Suprapubic skin (tissue), 4 donors: ENCODE measurements at regions not wholly inside any gene's neighbourhood (a gene's known extent, or its start where the extent isn't known, plus 50 kb on each side); places are given as distances from the start of the nearest gene placed in this dataset.

Source experiments
- CTCF ChIP-seq, 2 donors: fragments of 200-600 bp in 1 of 2; fragments of 450-650 bp in 1 of 2; sonication (generic) in 1 of 2; IDR thresholded peaks; one replicate each; pipeline ENCODE4 v1.5.1; 2016 to 2019; ENCODE audit warnings: antibody characterized with exemption in 2 of 2, mild to moderate bottlenecking in 1 of 2, moderate library complexity in 1 of 2
- EP300 ChIP-seq: sonication (generic); formaldehyde crosslinking; IDR thresholded peaks from one replicate; pipeline ENCODE4 v1.6.1; 2017; ENCODE audit warnings: antibody characterized with exemption
- POLR2A ChIP-seq, 2 donors: fragments of 450-650 bp; IDR thresholded peaks; one replicate each; pipeline ENCODE4 v1.6.1; 2017; ENCODE audit warnings: antibody characterized with exemption in 2 of 2, mild to moderate bottlenecking in 2 of 2, moderate library complexity in 2 of 2
- POLR2AphosphoS5 ChIP-seq, 3 donors: sonication (generic); formaldehyde crosslinking; IDR thresholded peaks; one replicate each; pipeline ENCODE4 v1.6.1; 2017; ENCODE audit warnings: antibody characterized with exemption in 3 of 3

GRCh38 chr12:38956337-38956736 lies 50.9 kb upstream of the CPNE8 start:
- TF ChIP-seq CTCF (IDR thresholded peaks at IDR 0.05) (no peak), POLR2AphosphoS5 (IDR thresholded peaks at IDR 0.05) (no peak), POLR2A (IDR thresholded peaks at IDR 0.05) (no peak), EP300 (no peak)
